K562 (cell line): ENCODE measurements at regions not wholly inside any gene's neighbourhood (a gene's known extent, or its start where the extent isn't known, plus 50 kb on each side); places are given as distances from the start of the nearest gene placed in this dataset.

Experiments
- ARNT ChIP-seq, 2 experiments: fragments of 450-650 bp; IDR thresholded peaks; 2 replicates each; pipeline ENCODE4 v1.6.1; 2016; ENCODE audit warnings: mild to moderate bottlenecking in 1 of 2
- BRF2 ChIP-seq: IDR thresholded peaks from 3 replicates; pipeline ENCODE4 v1.6.1; 2011; ENCODE audit warnings: borderline replicate concordance, mild to moderate bottlenecking; ENCODE audit not compliant: insufficient read length, insufficient read depth
- CCNT2 ChIP-seq: IDR thresholded peaks from 2 replicates; pipeline ENCODE4 v1.6.1; 2011; ENCODE audit warnings: borderline replicate concordance, low read depth, mild to moderate bottlenecking, moderate library complexity, mixed read lengths, low read length; ENCODE audit not compliant: insufficient read length; ENCODE audit errors: extremely low read depth
- CEBPB ChIP-seq: fragments of 450-650 bp; IDR thresholded peaks from 2 replicates; pipeline ENCODE4 v1.6.1; 2016; ENCODE audit warnings: missing genetic modification characterization, missing compliant biosample characterization
- CEBPZ ChIP-seq: fragments of 150-350 bp; IDR thresholded peaks from 2 replicates; pipeline ENCODE4 v1.6.1; 2014; ENCODE audit warnings: low read depth, mild to moderate bottlenecking, low read length, borderline replicate concordance
- CREB1 ChIP-seq, 2 experiments: sonication (generic) in 1 of 2; formaldehyde crosslinking in 1 of 2; IDR thresholded peaks; 2 replicates each; pipeline versions ENCODE4 v1.6.1 to v1.8.0; 2012 to 2022; ENCODE audit warnings: inconsistent platforms in 1 of 2, mild to moderate bottlenecking in 1 of 2, missing genetic modification reagents in 1 of 2, moderate library complexity in 1 of 2
- DMBX1 ChIP-seq: fragments of 250-450 bp; sonication (Bioruptor Pico); IDR thresholded peaks from 2 replicates; pipeline ENCODE4 v1.8.0; 2022; ENCODE audit warnings: inconsistent platforms, mild to moderate bottlenecking, moderate library complexity, borderline replicate concordance
- DPF2 ChIP-seq: fragments of 450-650 bp; IDR thresholded peaks from 2 replicates; pipeline ENCODE4 v1.6.1; 2016
- ELK3 ChIP-seq: fragments of 450-650 bp; formaldehyde crosslinking; IDR thresholded peaks from 2 replicates; pipeline ENCODE4 v1.4.0; 2020; ENCODE audit warnings: mild to moderate bottlenecking
- ETV1 ChIP-seq: fragments of 450-650 bp; conservative IDR thresholded peaks from 2 replicates; pipeline ENCODE4 v1.6.1; 2016; ENCODE audit warnings: missing genetic modification characterization, control low read depth, low read depth, missing compliant biosample characterization
- FOXK2 ChIP-seq, 2 experiments: fragments of 450-650 bp; IDR thresholded peaks in 1 of 2; conservative IDR thresholded peaks in 1 of 2; 2 replicates each; pipeline ENCODE4 v1.6.1; 2016; ENCODE audit warnings: low read depth in 2 of 2, mild to moderate bottlenecking in 1 of 2
- GABPB2 ChIP-seq: fragments of 250-450 bp; sonication (Bioruptor Pico); conservative IDR thresholded peaks from 2 replicates; pipeline ENCODE4 v1.5.1; 2021; ENCODE audit warnings: mild to moderate bottlenecking
- LARP7 ChIP-seq: fragments of 450-650 bp; IDR thresholded peaks from 2 replicates; pipeline ENCODE4 v1.6.1; 2016
- MAFG ChIP-seq: fragments of 450-650 bp; conservative IDR thresholded peaks from 2 replicates; pipeline ENCODE4 v1.6.1; 2016; ENCODE audit warnings: missing genetic modification characterization, missing compliant biosample characterization
- MAX ChIP-seq: sonication (generic); formaldehyde crosslinking; IDR thresholded peaks from 2 replicates; pipeline ENCODE4 v1.9.0; 2022; ENCODE audit warnings: mild to moderate bottlenecking, missing genetic modification reagents
- NR2F6 ChIP-seq: fragments of 450-650 bp; formaldehyde crosslinking; IDR thresholded peaks from 2 replicates; pipeline ENCODE4 v1.4.0; 2020; ENCODE audit warnings: mild to moderate bottlenecking
- PTTG1 ChIP-seq: fragments of 450-650 bp; IDR thresholded peaks from 2 replicates; pipeline ENCODE4 v1.6.1; 2016; ENCODE audit warnings: low read depth, mild to moderate bottlenecking, missing genetic modification characterization, missing compliant biosample characterization
- SLC30A9 ChIP-seq: fragments of 250-450 bp; sonication (Bioruptor Pico); IDR thresholded peaks from 2 replicates; pipeline ENCODE4 v1.8.0; 2022; ENCODE audit warnings: mild to moderate bottlenecking, moderate library complexity
- TAF15 ChIP-seq: fragments of 200-400 bp; formaldehyde crosslinking; IDR thresholded peaks from 2 replicates; pipeline ENCODE4 v1.6.1; 2017; ENCODE audit warnings: mild to moderate bottlenecking, low read depth, low read length, moderate library complexity
- TARDBP ChIP-seq: fragments of 450-650 bp; IDR thresholded peaks from 2 replicates; pipeline ENCODE4 v1.6.1; 2016
- THRB ChIP-seq: fragments of 450-650 bp; formaldehyde crosslinking; conservative IDR thresholded peaks from 2 replicates; pipeline ENCODE4 v1.4.0; 2022; ENCODE audit warnings: mild to moderate bottlenecking, missing genetic modification characterization
- ZEB2 ChIP-seq: fragments of 450-650 bp; IDR thresholded peaks from 2 replicates; pipeline ENCODE4 v1.6.1; 2016
- ZKSCAN1 ChIP-seq: fragments of 150-350 bp; IDR thresholded peaks from 2 replicates; pipeline ENCODE4 v1.6.1; 2016; ENCODE audit warnings: low read depth, low read length

- no peak for TF ChIP-seq MAX
- TF ChIP-seq LARP7 = no peak
- no peak for TF ChIP-seq ARNT (IDR thresholded peaks at IDR 0.05)
- TF ChIP-seq TARDBP = no peak
- no peak for TF ChIP-seq CEBPZ
- no peak for TF ChIP-seq TAF15
- TF ChIP-seq SLC30A9 (CRISPR knock-in tag) = no peak
- TF ChIP-seq GABPB2 (CRISPR knock-in tag) = no peak
- TF ChIP-seq DMBX1 (CRISPR knock-in tag) = no peak
- no peak for TF ChIP-seq DPF2
- TF ChIP-seq CREB1 (IDR thresholded peaks at IDR 0.05) = no peak
- no peak for TF ChIP-seq CREB1 (CRISPR knock-in tag; IDR thresholded peaks at IDR 0.05)
- no peak for TF ChIP-seq ELK3 (CRISPR knock-in tag)
- peak; percentile 25; the same call in 1 of the 2 replicates for TF ChIP-seq ETV1 (tag)
- no peak for TF ChIP-seq PTTG1 (tag)
- TF ChIP-seq NR2F6 (CRISPR knock-in tag) = no peak
- no peak for TF ChIP-seq BRF2
- no peak for TF ChIP-seq MAFG (tag)
- no peak for TF ChIP-seq CCNT2
- no peak for TF ChIP-seq ZKSCAN1
- no peak for TF ChIP-seq ZEB2
- peak; percentile 77 for TF ChIP-seq CEBPB (tag)
- no peak for TF ChIP-seq THRB (CRISPR knock-in tag)
- TF ChIP-seq FOXK2 (conservative IDR thresholded peaks at IDR 0.05 in 1 of 2, IDR thresholded peaks at IDR 0.05 in 1 of 2; ENCODE audit: low read depth in 2 of 2) = no peak
These were observed 105.0 kb downstream of the OLIG3 start (continued) for GRCh38 chr6:137389150-137389704.
